CD4-positive, alpha-beta T cell (primary cell): ENCODE measurements at regions not wholly inside any gene's neighbourhood (a gene's known extent, or its start where the extent isn't known, plus 50 kb on each side); places are given as distances from the start of the nearest gene placed in this dataset.

Experiments used
- ATAC-seq: fragments of 200-7000 bp; cut with Tn5 transposase; one replicate; pipeline ENCODE4 v1.10.0; 2022; ENCODE audit warnings: mild to moderate bottlenecking; ENCODE audit not compliant: poor library complexity
- CTCF ChIA-PET: fragments of 350-600 bp; sonication (Branson Sonifier 250); formaldehyde crosslinking; loops from one replicate; lab custom pipeline; 2021; ENCODE audit warnings: antibody characterized with exemption, inconsistent platforms; lab: Charles Lee
- POLR2A ChIA-PET: fragments of 350-600 bp; sonication (Branson Sonifier 250); formaldehyde crosslinking; loops from one replicate; lab custom pipeline; 2021; ENCODE audit warnings: antibody characterized with exemption, inconsistent platforms; lab: Charles Lee
- DNase-seq, 14 experiments: peaks; one replicate each; pipeline ENCODE4 v3.0.0-alpha.2; 2013 to 2020; ENCODE audit warnings: mixed read lengths in 2 of 14
- H3K27ac ChIP-seq, 2 donors: one replicate each; pipeline versions ENCODE4 v1.5.1 to v1.7.0; 2013; ENCODE audit warnings: low read length in 2 of 2, low read depth in 1 of 2, mild to moderate bottlenecking in 1 of 2
- H3K27me3 ChIP-seq, 2 experiments: 1 replicate in 1 of 2; 2 replicates in 1 of 2; pipeline versions ENCODE4 v1.6.1 to v1.7.0; 2013; ENCODE audit warnings: low read length in 2 of 2, control low read depth in 1 of 2, mild to moderate bottlenecking in 1 of 2, moderate library complexity in 1 of 2; ENCODE audit not compliant: insufficient read depth in 2 of 2, control insufficient read depth in 1 of 2
- H3K36me3 ChIP-seq: one replicate; pipeline ENCODE4 v1.6.1; 2013; ENCODE audit warnings: low read length, control low read depth; ENCODE audit not compliant: insufficient read depth
- H3K4me1 ChIP-seq: one replicate; pipeline ENCODE4 v1.6.1; 2013; ENCODE audit warnings: low read length, control low read depth; ENCODE audit not compliant: insufficient read depth
- H3K4me3 ChIP-seq: one replicate; pipeline ENCODE4 v1.5.1; 2013; ENCODE audit warnings: mild to moderate bottlenecking, low read length, moderate library complexity
- H3K9me3 ChIP-seq, 2 experiments: 1 replicate in 1 of 2; 2 replicates in 1 of 2; pipeline versions ENCODE4 v1.6.1 to v1.7.0; 2013; ENCODE audit warnings: low read length in 2 of 2, mild to moderate bottlenecking in 2 of 2, control low read depth in 1 of 2, moderate library complexity in 1 of 2; ENCODE audit not compliant: control insufficient read depth in 1 of 2, insufficient read depth in 1 of 2
- H3K27ac Mint-ChIP-seq: one replicate; pipeline ENCODE4 v1.8.0; 2020; ENCODE audit warnings: mixed read lengths
- H3K27me3 Mint-ChIP-seq: one replicate; pipeline ENCODE4 v1.8.0; 2021; ENCODE audit warnings: mixed read lengths
- H3K36me3 Mint-ChIP-seq: one replicate; pipeline ENCODE4 v1.8.0; 2021; ENCODE audit warnings: low read depth, mixed read lengths
- H3K4me1 Mint-ChIP-seq: one replicate; pipeline ENCODE4 v1.8.0; 2021; ENCODE audit warnings: low read depth, mixed read lengths
- H3K4me3 Mint-ChIP-seq: one replicate; pipeline ENCODE4 v1.8.0; 2020; ENCODE audit warnings: mild to moderate bottlenecking, mixed read lengths
- H3K9me3 Mint-ChIP-seq: one replicate; pipeline ENCODE4 v1.8.0; 2020; ENCODE audit warnings: mixed read lengths
- CTCF ChIP-seq: fragments of 200-600 bp; IDR thresholded peaks from one replicate; pipeline ENCODE4 v1.8.0; 2022; ENCODE audit warnings: antibody characterized with exemption, mild to moderate bottlenecking
- intact Hi-C, 2 experiments: fragments of 100-400 bp; cut with DNase I in 1 of 2; cut with micrococcal nuclease in 1 of 2; formaldehyde crosslinking; loops; one replicate each; pipeline versions ENCODE4 v1.15.1 to v1.9.0; 2023 to 2025; cut with DNase I, micrococcal nuclease

- POLR2A ChIA-PET = no interaction called here
- no peak for DNase-seq
- Mint-ChIP-seq H3K4me3 (no peak overlapping the region), H3K9me3 (peaks cover 2% of the 10 kb centered on the region), H3K36me3 (no peaks in the 10 kb centered on the region), H3K27me3 (peaks cover 16% of the 10 kb centered on the region), H3K4me1 (no peaks in the 10 kb centered on the region), H3K27ac (no peak overlapping the region)
- no peaks in the 10 kb centered on the region for H3K36me3 ChIP-seq
- ATAC-seq = no peak
- peaks cover 0 to 6% of the 10 kb centered on the region in 2 experiments for H3K9me3 ChIP-seq
- no peak for TF ChIP-seq CTCF
- H3K27me3 ChIP-seq = peaks cover 0 to 7% of the 10 kb centered on the region in 2 experiments
- CTCF ChIA-PET = no interaction called here
- H3K4me3 ChIP-seq = no peak overlapping the region
- intact Hi-C loops = no loop called here
- H3K4me1 ChIP-seq = no peaks in the 10 kb centered on the region
- no peak overlapping the region for H3K27ac ChIP-seq
Measured at GRCh38 chr15:98326804-98327203, 321.5 kb upstream of the IGF1R start.

- no peak for DNase-seq
- ChIA-PET CTCF (no interaction called here), POLR2A (no interaction called here)
- peaks cover 19% of the 10 kb centered on the region for H3K27me3 Mint-ChIP-seq
- H3K9me3 ChIP-seq = peaks cover 0 to 3% of the 10 kb centered on the region in 2 experiments
- peaks cover 5 to 8% of the 10 kb centered on the region in 2 experiments for H3K27me3 ChIP-seq
- TF ChIP-seq CTCF = no peak
- ATAC-seq = no peak
- peaks cover 2% of the 10 kb centered on the region for H3K9me3 Mint-ChIP-seq
- intact Hi-C loops = no loop called here
- H3K4me1 ChIP-seq = no peaks in the 10 kb centered on the region
- H3K4me3 Mint-ChIP-seq = no peak overlapping the region
- no peak overlapping the region for H3K27ac Mint-ChIP-seq
- H3K27ac ChIP-seq = no peak overlapping the region
- no peaks in the 10 kb centered on the region for H3K36me3 ChIP-seq
- no peaks in the 10 kb centered on the region for H3K36me3 Mint-ChIP-seq
- H3K4me1 Mint-ChIP-seq = no peaks in the 10 kb centered on the region
- H3K4me3 ChIP-seq = no peak overlapping the region
Measured at GRCh38 chr15:98330258-98330657, 318.1 kb upstream of the IGF1R start.

DNA sequence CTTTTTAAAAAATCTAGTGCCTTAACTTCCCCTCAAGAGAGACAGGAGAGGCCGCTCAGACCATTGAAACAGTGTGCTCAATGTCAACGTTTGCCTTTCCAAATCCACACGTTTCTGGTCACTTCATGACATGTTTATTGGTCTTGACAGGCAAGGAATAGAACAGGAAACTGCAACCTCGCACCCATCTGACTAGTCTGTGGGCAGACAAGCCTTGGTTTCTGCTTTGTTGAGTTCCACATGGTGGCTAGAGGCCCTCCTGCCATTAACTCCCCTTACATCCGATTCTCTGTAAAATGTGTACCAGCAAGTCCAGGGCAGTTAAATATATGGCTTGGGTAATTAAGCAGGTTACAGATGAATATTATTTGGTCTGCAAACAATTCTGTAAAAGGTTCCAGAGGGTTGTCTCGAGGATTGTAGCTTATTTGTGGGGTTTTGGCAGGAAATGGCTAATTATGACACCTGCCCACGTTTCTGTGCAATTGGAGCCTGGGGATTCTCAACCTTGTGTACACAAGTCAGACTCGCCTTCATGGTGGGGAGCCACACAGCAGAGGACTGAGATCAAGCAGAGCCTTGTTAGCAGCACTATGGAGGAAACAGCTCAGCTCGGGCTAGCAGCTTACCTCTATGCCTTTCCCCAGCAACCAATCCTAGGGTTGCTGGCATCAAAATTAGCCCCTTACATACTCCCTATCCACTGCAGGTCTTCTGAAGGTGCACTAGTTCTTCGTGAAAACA lies 317.5 kb upstream of the IGF1R start:
- Histone ChIP-seq H3K4me1 (no peaks in the 10 kb centered on the region), H3K36me3 (no peaks in the 10 kb centered on the region), H3K9me3 (peaks cover 0 to 3% of the 10 kb centered on the region in 2 experiments), H3K27me3 (peaks cover 5 to 8% of the 10 kb centered on the region in 2 experiments), H3K27ac (no peak overlapping the region), H3K4me3 (no peak overlapping the region)
- Mint-ChIP-seq H3K4me3 (no peak overlapping the region), H3K27me3 (peaks cover 24% of the 10 kb centered on the region), H3K4me1 (no peaks in the 10 kb centered on the region), H3K27ac (no peak overlapping the region), H3K36me3 (no peaks in the 10 kb centered on the region), H3K9me3 (peaks cover 2% of the 10 kb centered on the region)
- no peak for DNase-seq
- intact Hi-C loops = no loop called here
- POLR2A ChIA-PET = no interaction called here
- TF ChIP-seq CTCF = no peak
- no peak for ATAC-seq
- CTCF ChIA-PET = no interaction called here
